ENCODE measurements at regions not wholly inside any gene's neighbourhood (a gene's known extent, or its start where the extent isn't known, plus 50 kb on each side); places are given as distances from the start of the nearest gene placed in this dataset.

DNA sequence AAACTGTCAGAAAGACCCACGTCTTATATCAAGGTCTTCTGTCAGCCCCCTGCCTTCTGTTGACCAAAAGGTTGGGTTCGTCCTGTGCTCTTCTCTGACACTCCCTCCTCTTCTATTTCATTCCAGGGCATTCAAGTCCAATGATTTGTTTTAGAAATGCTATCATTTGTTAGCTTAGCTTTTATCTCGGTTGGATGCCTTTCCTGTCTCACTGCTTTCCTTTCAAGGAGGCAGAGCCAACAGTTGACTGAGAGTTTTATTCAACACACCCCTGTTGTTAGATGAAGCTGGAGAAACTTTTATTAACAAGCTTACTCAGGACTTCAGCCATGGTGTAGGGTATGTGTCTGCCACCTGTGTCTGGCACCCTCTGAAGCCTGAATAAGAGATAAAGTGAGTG, 112.0 kb upstream of the SLC7A14 start:
- DNase-seq, result no peak
- intact Hi-C loops (cut with micrococcal nuclease; ENCODE audit: unreplicated experiment), result no loop called here
- no peaks in the 10 kb centered on the region for H3K27me3 Mint-ChIP-seq (ENCODE audit: unreplicated experiment)
- no TSS peak for BruUV-seq (replicated peaks)
- TF ChIP-seq, protein P1, sequence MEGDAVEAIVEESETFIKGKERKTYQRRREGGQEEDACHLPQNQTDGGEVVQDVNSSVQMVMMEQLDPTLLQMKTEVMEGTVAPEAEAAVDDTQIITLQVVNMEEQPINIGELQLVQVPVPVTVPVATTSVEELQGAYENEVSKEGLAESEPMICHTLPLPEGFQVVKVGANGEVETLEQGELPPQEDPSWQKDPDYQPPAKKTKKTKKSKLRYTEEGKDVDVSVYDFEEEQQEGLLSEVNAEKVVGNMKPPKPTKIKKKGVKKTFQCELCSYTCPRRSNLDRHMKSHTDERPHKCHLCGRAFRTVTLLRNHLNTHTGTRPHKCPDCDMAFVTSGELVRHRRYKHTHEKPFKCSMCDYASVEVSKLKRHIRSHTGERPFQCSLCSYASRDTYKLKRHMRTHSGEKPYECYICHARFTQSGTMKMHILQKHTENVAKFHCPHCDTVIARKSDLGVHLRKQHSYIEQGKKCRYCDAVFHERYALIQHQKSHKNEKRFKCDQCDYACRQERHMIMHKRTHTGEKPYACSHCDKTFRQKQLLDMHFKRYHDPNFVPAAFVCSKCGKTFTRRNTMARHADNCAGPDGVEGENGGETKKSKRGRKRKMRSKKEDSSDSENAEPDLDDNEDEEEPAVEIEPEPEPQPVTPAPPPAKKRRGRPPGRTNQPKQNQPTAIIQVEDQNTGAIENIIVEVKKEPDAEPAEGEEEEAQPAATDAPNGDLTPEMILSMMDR (IDR thresholded peaks at IDR 0.05; ENCODE audit: unreplicated experiment), result no peak
- CTCF ChIA-PET, result no interaction called here
- no peaks in the 10 kb centered on the region for H3K4me1 Mint-ChIP-seq (ENCODE audit: low read depth, unreplicated experiment)
- no peaks in the 10 kb centered on the region for H3K9me3 Mint-ChIP-seq (ENCODE audit: low read depth, unreplicated experiment)
- H3K4me3 Mint-ChIP-seq (ENCODE audit: low read depth, unreplicated experiment), result no peak overlapping the region
- H3K36me3 Mint-ChIP-seq (ENCODE audit: insufficient read depth, unreplicated experiment), result no peaks in the 10 kb centered on the region
- H3K27ac Mint-ChIP-seq (ENCODE audit: unreplicated experiment), result no peak overlapping the region

DNA sequence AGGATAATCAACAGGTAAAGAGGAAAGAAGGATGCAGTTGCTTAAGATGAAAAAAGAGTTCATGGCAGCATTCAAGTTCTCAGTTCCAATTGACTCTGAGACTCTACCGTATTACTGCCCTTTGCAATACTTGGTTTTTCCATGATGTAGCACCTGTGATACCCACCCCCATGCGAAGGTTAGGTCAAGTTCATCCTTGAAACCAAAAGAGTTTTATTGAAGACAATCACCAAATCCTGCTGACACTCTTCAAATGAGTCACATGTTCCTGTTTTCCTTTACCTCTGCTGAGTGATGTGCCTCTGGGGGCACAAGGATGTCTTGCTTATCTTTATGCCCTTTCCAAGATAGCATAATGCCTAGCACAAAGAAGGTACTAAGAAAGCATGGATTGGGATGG, 111.3 kb upstream of the SLC7A14 start:
- DNase-seq, result no peak
- CTCF ChIA-PET, result no interaction called here
- Mint-ChIP-seq H3K4me3 (ENCODE audit: low read depth, unreplicated experiment) (no peak overlapping the region), H3K9me3 (ENCODE audit: low read depth, unreplicated experiment) (no peaks in the 10 kb centered on the region), H3K4me1 (ENCODE audit: low read depth, unreplicated experiment) (no peaks in the 10 kb centered on the region), H3K36me3 (ENCODE audit: insufficient read depth, unreplicated experiment) (no peaks in the 10 kb centered on the region), H3K27ac (ENCODE audit: unreplicated experiment) (no peak overlapping the region), H3K27me3 (ENCODE audit: unreplicated experiment) (no peaks in the 10 kb centered on the region)
- intact Hi-C loops (cut with micrococcal nuclease; ENCODE audit: unreplicated experiment), result no loop called here
- no TSS peak for BruUV-seq (replicated peaks)
- TF ChIP-seq, protein P1 (IDR thresholded peaks at IDR 0.05; ENCODE audit: unreplicated experiment), result no peak

DNA sequence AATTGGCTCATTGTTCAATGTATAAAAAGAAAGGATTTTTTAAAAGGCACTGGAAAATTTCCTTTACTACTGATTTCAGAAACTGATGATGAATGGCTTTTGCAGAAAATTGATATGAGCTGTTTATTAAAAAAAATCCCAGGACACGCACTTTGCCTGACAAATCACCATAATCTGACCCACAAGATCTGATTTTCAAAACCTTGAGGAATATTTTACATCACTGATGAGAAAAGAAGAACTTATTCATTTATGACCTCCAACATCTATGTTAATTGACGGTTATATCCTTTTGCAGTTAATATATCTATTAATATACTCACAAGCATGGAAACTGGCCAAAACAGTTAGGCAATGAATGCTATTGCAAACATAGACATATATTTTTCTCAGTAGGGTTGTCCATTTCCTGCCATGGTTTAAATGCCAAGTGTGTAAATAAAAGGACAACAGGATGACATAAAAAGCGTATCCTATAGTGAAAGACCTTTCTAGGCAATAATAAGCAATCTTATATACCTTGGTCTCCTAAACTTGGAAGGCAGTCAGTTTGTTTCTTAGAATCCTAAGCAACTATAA, 109.7 kb upstream of the SLC7A14 start:
- CTCF ChIA-PET, result interaction anchor here (0.6 to 1.0 kb wide), 2 partner anchors 71 to 227 kb away, joined by 3 read pairs; no protein-coding TSS in a partner anchor

DNA sequence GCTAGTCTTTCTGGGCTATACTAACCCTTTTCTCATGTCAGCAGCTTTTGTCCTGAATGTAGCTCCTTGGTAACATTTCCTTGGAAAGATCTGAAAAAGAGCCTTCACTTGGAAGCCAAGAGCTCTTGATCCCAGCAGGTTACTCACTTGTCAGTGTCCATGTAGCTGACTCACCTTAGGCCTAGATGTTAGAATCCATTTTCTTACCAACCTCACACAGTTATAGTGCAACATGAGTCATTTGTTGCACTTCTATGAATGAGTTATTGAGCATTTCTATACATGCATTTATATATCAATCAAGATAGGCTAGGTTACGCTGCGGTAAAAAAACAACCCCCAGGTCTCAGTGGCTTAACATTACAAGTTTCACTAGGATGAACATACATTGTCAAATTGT, 106.8 kb upstream of the SLC7A14 start:
- Mint-ChIP-seq H3K9me3 (ENCODE audit: low read depth, unreplicated experiment) (no peaks in the 10 kb centered on the region), H3K36me3 (ENCODE audit: insufficient read depth, unreplicated experiment) (no peaks in the 10 kb centered on the region), H3K4me3 (ENCODE audit: low read depth, unreplicated experiment) (no peak overlapping the region), H3K4me1 (ENCODE audit: low read depth, unreplicated experiment) (no peaks in the 10 kb centered on the region), H3K27ac (ENCODE audit: unreplicated experiment) (no peak overlapping the region), H3K27me3 (ENCODE audit: unreplicated experiment) (no peaks in the 10 kb centered on the region)
- CTCF ChIA-PET, result interaction anchor here (0.6 to 1.4 kb wide), 4 partner anchors 117 to 279 kb away, joined by 3 to 5 read pairs (median 4); no protein-coding TSS in a partner anchor
- intact Hi-C loops (cut with micrococcal nuclease; ENCODE audit: unreplicated experiment), result loop anchor here (5.0 kb wide), 1 partner anchor 120 kb away; no protein-coding TSS in a partner anchor
- TF ChIP-seq, protein P1 (IDR thresholded peaks at IDR 0.05; ENCODE audit: unreplicated experiment), result no peak
- DNase-seq, result no peak
- BruUV-seq (replicated peaks), result no TSS peak

More for the DNA sequence above, 109.7 kb upstream of the SLC7A14 start:
- TF ChIP-seq, protein P1 (IDR thresholded peaks at IDR 0.05; ENCODE audit: unreplicated experiment), result no peak
- Mint-ChIP-seq H3K27me3 (ENCODE audit: unreplicated experiment) (no peaks in the 10 kb centered on the region), H3K9me3 (ENCODE audit: low read depth, unreplicated experiment) (no peaks in the 10 kb centered on the region), H3K4me3 (ENCODE audit: low read depth, unreplicated experiment) (no peak overlapping the region), H3K27ac (ENCODE audit: unreplicated experiment) (no peak overlapping the region), H3K36me3 (ENCODE audit: insufficient read depth, unreplicated experiment) (no peaks in the 10 kb centered on the region), H3K4me1 (ENCODE audit: low read depth, unreplicated experiment) (no peaks in the 10 kb centered on the region)
- no TSS peak for BruUV-seq (replicated peaks)
- intact Hi-C loops (cut with micrococcal nuclease; ENCODE audit: unreplicated experiment), result no loop called here
- no peak for DNase-seq

Measured in Calu3 (cell line).